Mesothelial cell of epicardium (in vitro differentiated cells): ENCODE measurements at regions not wholly inside any gene's neighbourhood (a gene's known extent, or its start where the extent isn't known, plus 50 kb on each side); places are given as distances from the start of the nearest gene placed in this dataset.

Experiments
- DNase-seq, 2 experiments: peaks; one replicate each; pipeline ENCODE4 v3.0.0; 2021; ENCODE audit warnings: low spot score in 2 of 2; ENCODE audit not compliant: unreplicated experiment in 2 of 2
- H3K27ac Mint-ChIP-seq: 2 replicates; pipeline ENCODE4 v1.8.0; 2021; ENCODE audit warnings: mixed read lengths
- H3K27me3 Mint-ChIP-seq: 2 replicates; pipeline ENCODE4 v1.8.0; 2021; ENCODE audit warnings: low read depth, mixed read lengths
- H3K36me3 Mint-ChIP-seq: 2 replicates; pipeline ENCODE4 v1.8.0; 2021; ENCODE audit warnings: mixed read lengths
- H3K4me1 Mint-ChIP-seq: 2 replicates; pipeline ENCODE4 v1.8.0; 2021; ENCODE audit warnings: mixed read lengths
- H3K4me3 Mint-ChIP-seq: 2 replicates; pipeline ENCODE4 v1.8.0; 2021; ENCODE audit warnings: mild to moderate bottlenecking, moderate library complexity, mixed read lengths
- H3K9me3 Mint-ChIP-seq: 2 replicates; pipeline ENCODE4 v1.8.0; 2021; ENCODE audit warnings: mixed read lengths
- CTCF ChIP-seq: fragments of 200-600 bp; sonication (generic); IDR thresholded peaks from one replicate; pipeline ENCODE4 v1.5.0; 2021; ENCODE audit warnings: antibody characterized with exemption; ENCODE audit not compliant: unreplicated experiment

GRCh38 chr1:19591482-19592091, 52.5 kb upstream of the NBL1 start:
- Mint-ChIP-seq H3K4me3 (no peak overlapping the region), H3K36me3 (no peaks in the 10 kb centered on the region), H3K27me3 (peaks cover 8% of the 10 kb centered on the region), H3K4me1 (peaks cover 5% of the 10 kb centered on the region), H3K9me3 (no peaks in the 10 kb centered on the region), H3K27ac (no peak overlapping the region)
- no peak for TF ChIP-seq CTCF
- no peak for DNase-seq

GRCh38 chr1:19585507-19585906, 58.6 kb upstream of the NBL1 start:
- no peak for DNase-seq
- no peaks in the 10 kb centered on the region for H3K36me3 Mint-ChIP-seq
- H3K27ac Mint-ChIP-seq = no peak overlapping the region
- no peak for TF ChIP-seq CTCF
- H3K4me3 Mint-ChIP-seq = no peak overlapping the region
- H3K4me1 Mint-ChIP-seq = no peaks in the 10 kb centered on the region
- H3K27me3 Mint-ChIP-seq = peaks cover 4% of the 10 kb centered on the region
- peaks cover 3% of the 10 kb centered on the region for H3K9me3 Mint-ChIP-seq

GRCh38 chr1:19582318-19582717, 61.8 kb upstream of the NBL1 start:
- TF ChIP-seq CTCF = no peak
- H3K27me3 Mint-ChIP-seq = peaks cover 2% of the 10 kb centered on the region
- H3K36me3 Mint-ChIP-seq = no peaks in the 10 kb centered on the region
- peaks cover 3% of the 10 kb centered on the region for H3K9me3 Mint-ChIP-seq
- no peak overlapping the region for H3K27ac Mint-ChIP-seq
- no peak for DNase-seq
- no peak overlapping the region for H3K4me3 Mint-ChIP-seq
- peaks cover 2% of the 10 kb centered on the region for H3K4me1 Mint-ChIP-seq

GRCh38 chr1:19581381-19581780, 62.7 kb upstream of the NBL1 start:
- no peak for DNase-seq
- TF ChIP-seq CTCF = no peak
- Mint-ChIP-seq H3K9me3 (peaks cover 3% of the 10 kb centered on the region), H3K27me3 (peaks cover 3% of the 10 kb centered on the region), H3K4me3 (no peak overlapping the region), H3K4me1 (peaks cover 2% of the 10 kb centered on the region), H3K27ac (no peak overlapping the region), H3K36me3 (no peaks in the 10 kb centered on the region)

GRCh38 chr1:19577561-19577960, 66.5 kb upstream of the NBL1 start:
- H3K27me3 Mint-ChIP-seq = peaks cover 4% of the 10 kb centered on the region
- H3K27ac Mint-ChIP-seq = no peak overlapping the region
- H3K9me3 Mint-ChIP-seq = no peaks in the 10 kb centered on the region
- H3K4me3 Mint-ChIP-seq = no peak overlapping the region
- peaks cover 2% of the 10 kb centered on the region for H3K4me1 Mint-ChIP-seq
- H3K36me3 Mint-ChIP-seq = no peaks in the 10 kb centered on the region
- TF ChIP-seq CTCF = no peak
- DNase-seq = no peak

GRCh38 chr1:19577036-19577435, 67.1 kb upstream of the NBL1 start:
- Mint-ChIP-seq H3K27me3 (peaks cover 4% of the 10 kb centered on the region), H3K4me1 (peaks cover 2% of the 10 kb centered on the region), H3K9me3 (no peaks in the 10 kb centered on the region), H3K27ac (no peak overlapping the region), H3K36me3 (no peaks in the 10 kb centered on the region), H3K4me3 (no peak overlapping the region)
- TF ChIP-seq CTCF = no peak
- no peak for DNase-seq
